ENCODE measurements at regions not wholly inside any gene's neighbourhood (a gene's known extent, or its start where the extent isn't known, plus 50 kb on each side); places are given as distances from the start of the nearest gene placed in this dataset.

GRCh38 chr2:181404472-181404871, 52.7 kb upstream of the ITGA4 start:
- no peak overlapping the region for H2BK20ac ChIP-seq (ENCODE audit: low read depth, low read length)
- intact Hi-C loops (cut with micrococcal nuclease) (no loop called here), in situ Hi-C loops (cut with MboI; ENCODE audit: low sequenced_read_pairs) (no loop called here), dilution Hi-C loops (cut with HindIII; ENCODE audit: low sequenced_read_pairs, unreplicated experiment) (no loop called here)
- H4K5ac ChIP-seq (ENCODE audit: low read depth, low read length), result no peak overlapping the region
- no peak overlapping the region for H3K4me3 ChIP-seq (ENCODE audit: insufficient read depth, low read depth, low read length)
- no peaks in the 10 kb centered on the region; the same call in 1 of the 2 replicates for H3K27me3 ChIP-seq (ENCODE audit: control insufficient read depth, insufficient read depth, low read length)
- H2AK5ac ChIP-seq (ENCODE audit: low read depth, low read length), result no peak overlapping the region
- no peak overlapping the region for H3K4ac ChIP-seq (ENCODE audit: low read depth, low read length)
- H3K23ac ChIP-seq (ENCODE audit: low read depth, low read length), result no peak overlapping the region
- no peak overlapping the region for H3K9ac ChIP-seq (ENCODE audit: low read depth, low read length)
- no peak overlapping the region for H2BK120ac ChIP-seq (ENCODE audit: low read depth, low read length)
- no peaks in the 10 kb centered on the region for H3K9me3 ChIP-seq (ENCODE audit: control insufficient read depth, insufficient read depth, low read length)
- CTCF ChIA-PET, result no interaction called here
- no peak for DNase-seq
- no peaks in the 10 kb centered on the region for H3K79me1 ChIP-seq (ENCODE audit: low read depth in 1 of 2, low read length in 2 of 2)
- H2BK5ac ChIP-seq (ENCODE audit: low read depth, low read length, poor library complexity, severe bottlenecking), result no peak overlapping the region
- no peak overlapping the region for H3K14ac ChIP-seq (replicated peaks; ENCODE audit: low read depth, low read length)
- no peak overlapping the region for H4K8ac ChIP-seq (ENCODE audit: low read depth in 2 of 2, low read length in 2 of 2)
- H3K4me2 ChIP-seq (ENCODE audit: low read depth, low read length), result no peak overlapping the region
- no peaks in the 10 kb centered on the region for H3K9me1 ChIP-seq (ENCODE audit: insufficient read depth, low read length)
- no peak overlapping the region for H2AK9ac ChIP-seq (replicated peaks; ENCODE audit: low read depth, low read length, poor library complexity)
- no peak for TF ChIP-seq FOS (IDR thresholded peaks at IDR 0.05; ENCODE audit: low read depth, low read length)
- TF ChIP-seq NFE2L2 (IDR thresholded peaks at IDR 0.05; ENCODE audit: low read depth, low read length), result no peak
- TF ChIP-seq CEBPB (IDR thresholded peaks at IDR 0.05; ENCODE audit: low read depth, low read length), result no peak
- no peak for TF ChIP-seq CHD1 (IDR thresholded peaks at IDR 0.05; ENCODE audit: low read depth, low read length)
- TF ChIP-seq, protein P1, sequence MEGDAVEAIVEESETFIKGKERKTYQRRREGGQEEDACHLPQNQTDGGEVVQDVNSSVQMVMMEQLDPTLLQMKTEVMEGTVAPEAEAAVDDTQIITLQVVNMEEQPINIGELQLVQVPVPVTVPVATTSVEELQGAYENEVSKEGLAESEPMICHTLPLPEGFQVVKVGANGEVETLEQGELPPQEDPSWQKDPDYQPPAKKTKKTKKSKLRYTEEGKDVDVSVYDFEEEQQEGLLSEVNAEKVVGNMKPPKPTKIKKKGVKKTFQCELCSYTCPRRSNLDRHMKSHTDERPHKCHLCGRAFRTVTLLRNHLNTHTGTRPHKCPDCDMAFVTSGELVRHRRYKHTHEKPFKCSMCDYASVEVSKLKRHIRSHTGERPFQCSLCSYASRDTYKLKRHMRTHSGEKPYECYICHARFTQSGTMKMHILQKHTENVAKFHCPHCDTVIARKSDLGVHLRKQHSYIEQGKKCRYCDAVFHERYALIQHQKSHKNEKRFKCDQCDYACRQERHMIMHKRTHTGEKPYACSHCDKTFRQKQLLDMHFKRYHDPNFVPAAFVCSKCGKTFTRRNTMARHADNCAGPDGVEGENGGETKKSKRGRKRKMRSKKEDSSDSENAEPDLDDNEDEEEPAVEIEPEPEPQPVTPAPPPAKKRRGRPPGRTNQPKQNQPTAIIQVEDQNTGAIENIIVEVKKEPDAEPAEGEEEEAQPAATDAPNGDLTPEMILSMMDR (conservative IDR thresholded peaks at IDR 0.05; ENCODE audit: low read depth, low read length), result no peak
- TF ChIP-seq, protein P2, sequence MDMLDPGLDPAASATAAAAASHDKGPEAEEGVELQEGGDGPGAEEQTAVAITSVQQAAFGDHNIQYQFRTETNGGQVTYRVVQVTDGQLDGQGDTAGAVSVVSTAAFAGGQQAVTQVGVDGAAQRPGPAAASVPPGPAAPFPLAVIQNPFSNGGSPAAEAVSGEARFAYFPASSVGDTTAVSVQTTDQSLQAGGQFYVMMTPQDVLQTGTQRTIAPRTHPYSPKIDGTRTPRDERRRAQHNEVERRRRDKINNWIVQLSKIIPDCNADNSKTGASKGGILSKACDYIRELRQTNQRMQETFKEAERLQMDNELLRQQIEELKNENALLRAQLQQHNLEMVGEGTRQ (IDR thresholded peaks at IDR 0.05; ENCODE audit: low read depth, low read length), result no peak
- no peak for TF ChIP-seq RAD21 (IDR thresholded peaks at IDR 0.05; ENCODE audit: low read length)
- no peak for TF ChIP-seq POLR2A (IDR thresholded peaks at IDR 0.05; ENCODE audit: low read depth, low read length)
- no peak for TF ChIP-seq MXI1 (IDR thresholded peaks at IDR 0.05; ENCODE audit: borderline replicate concordance, low read depth, low read length)
- TF ChIP-seq SMC3 (IDR thresholded peaks at IDR 0.05; ENCODE audit: low read depth, low read length), result no peak
- no peak for TF ChIP-seq MAZ (IDR thresholded peaks at IDR 0.05; ENCODE audit: borderline replicate concordance, low read depth, low read length)
- no peak for TF ChIP-seq MAFK (IDR thresholded peaks at IDR 0.05; ENCODE audit: low read depth, low read length)
- TF ChIP-seq RFX5 (IDR thresholded peaks at IDR 0.05; ENCODE audit: low read depth, low read length), result no peak
- no peak for TF ChIP-seq RCOR1 (IDR thresholded peaks at IDR 0.05; ENCODE audit: insufficient replicate concordance, low read length)
- no peak for TF ChIP-seq BHLHE40 (IDR thresholded peaks at IDR 0.05; ENCODE audit: low read depth, low read length)
- ATAC-seq (ENCODE audit: low read depth), result no peak
- H2BK15ac ChIP-seq (ENCODE audit: low read depth, low read length), result no peak overlapping the region
- no peaks in the 10 kb centered on the region for H3K36me3 ChIP-seq (ENCODE audit: control insufficient read depth, insufficient read depth, low read length)
- BruUV-seq (replicated peaks), result no TSS peak
- no peak overlapping the region for H3K56ac ChIP-seq (ENCODE audit: extremely low read depth, insufficient read depth, low read length)
- no peak overlapping the region for H3K27ac ChIP-seq (ENCODE audit: insufficient read depth, low read length)
- no peaks in the 10 kb centered on the region for H3K4me1 ChIP-seq (ENCODE audit: control insufficient read depth, insufficient read depth, low read length)
- POLR2A ChIA-PET (ENCODE audit: unreplicated experiment), result no interaction called here
- WGBS, 2 experiments (ENCODE audit: extremely low coverage in 2 of 2, insufficient read length in 1 of 2), result no CpG with 5 or more reads among the region's 1 CpG
- H4K20me1 ChIP-seq (ENCODE audit: insufficient read depth, low read length), result no peaks in the 10 kb centered on the region
- no peak overlapping the region for H4K91ac ChIP-seq (ENCODE audit: insufficient read depth, low read depth, low read length)
- no peak overlapping the region for H3K18ac ChIP-seq (ENCODE audit: low read depth, low read length)
- no peak overlapping the region for H2AFZ ChIP-seq (replicated peaks; ENCODE audit: low read length, poor library complexity)
